ENCODE measurements at regions not wholly inside any gene's neighbourhood (a gene's known extent, or its start where the extent isn't known, plus 50 kb on each side); places are given as distances from the start of the nearest gene placed in this dataset.
"Not testable (repeated sequence)": the region's sequence is repeated elsewhere in the genome, so short reads cannot be mapped to it uniquely, and the experiment has no call there.

GRCh38 chr13:50643060-50643459 is 200.4 kb downstream of the DLEU7 start:
- no peak for DNase-seq (ENCODE audit: low read depth, low spot score)

GRCh38 chr13:50644081-50644871 is 199.2 kb downstream of the DLEU7 start:
- no peak for DNase-seq (ENCODE audit: low read depth, low spot score)

GRCh38 chr13:50645092-50645491 is 198.4 kb downstream of the DLEU7 start:
- DNase-seq (ENCODE audit: low read depth, low spot score), result no peak

- DNase-seq (ENCODE audit: low read depth, low spot score), result no peak
Measured at GRCh38 chr13:50646070-50646469, 197.4 kb downstream of the DLEU7 start.

- no peak for DNase-seq (ENCODE audit: low read depth, low spot score)
Measured at GRCh38 chr13:50649211-50649610, 194.3 kb downstream of the DLEU7 start.

GRCh38 chr13:50650592-50651504 is 192.6 kb downstream of the DLEU7 start:
- no peak for DNase-seq (ENCODE audit: low read depth, low spot score)

GRCh38 chr13:50651922-50652321 is 191.6 kb downstream of the DLEU7 start:
- no peak for DNase-seq (ENCODE audit: low read depth, low spot score)

GRCh38 chr13:50654331-50654730 is 189.2 kb downstream of the DLEU7 start:
- DNase-seq (ENCODE audit: low read depth, low spot score), result no peak

GRCh38 chr13:50661881-50662280 is 181.6 kb downstream of the DLEU7 start:
- DNase-seq (ENCODE audit: low read depth, low spot score), result not testable (repeated sequence)

- no peak for DNase-seq (ENCODE audit: low read depth, low spot score)
Measured at GRCh38 chr13:50664951-50665350, 178.5 kb downstream of the DLEU7 start.

GRCh38 chr13:50668049-50668448 is 175.4 kb downstream of the DLEU7 start:
- DNase-seq (ENCODE audit: low read depth, low spot score), result no peak

- DNase-seq (ENCODE audit: low read depth, low spot score), result no peak
Measured at GRCh38 chr13:50668691-50669271, 174.7 kb downstream of the DLEU7 start.

- no peak for DNase-seq (ENCODE audit: low read depth, low spot score)
Measured at GRCh38 chr13:50670272-50670671, 173.2 kb downstream of the DLEU7 start.

- no peak for DNase-seq (ENCODE audit: low read depth, low spot score)
Measured at GRCh38 chr13:50670847-50671496, 172.5 kb downstream of the DLEU7 start.

GRCh38 chr13:50671497-50671850 is 172.0 kb downstream of the DLEU7 start:
- DNase-seq (ENCODE audit: low read depth, low spot score), result no peak

GRCh38 chr13:50672025-50672424 is 171.5 kb downstream of the DLEU7 start:
- DNase-seq (ENCODE audit: low read depth, low spot score), result no peak

GRCh38 chr13:50675651-50676050 is 167.8 kb downstream of the DLEU7 start:
- DNase-seq (ENCODE audit: low read depth, low spot score), result no peak

GRCh38 chr13:50676602-50677001 is 166.9 kb downstream of the DLEU7 start:
- DNase-seq (ENCODE audit: low read depth, low spot score), result no peak

- no peak for DNase-seq (ENCODE audit: low read depth, low spot score)
Measured at GRCh38 chr13:50677258-50677657, 166.2 kb downstream of the DLEU7 start.

GRCh38 chr13:50677687-50678463 is 165.6 kb downstream of the DLEU7 start:
- no peak for DNase-seq (ENCODE audit: low read depth, low spot score)

Data from iPS DF 19.7 (cell line).